ENCODE measurements at regions not wholly inside any gene's neighbourhood (a gene's known extent, or its start where the extent isn't known, plus 50 kb on each side); places are given as distances from the start of the nearest gene placed in this dataset.

DNA sequence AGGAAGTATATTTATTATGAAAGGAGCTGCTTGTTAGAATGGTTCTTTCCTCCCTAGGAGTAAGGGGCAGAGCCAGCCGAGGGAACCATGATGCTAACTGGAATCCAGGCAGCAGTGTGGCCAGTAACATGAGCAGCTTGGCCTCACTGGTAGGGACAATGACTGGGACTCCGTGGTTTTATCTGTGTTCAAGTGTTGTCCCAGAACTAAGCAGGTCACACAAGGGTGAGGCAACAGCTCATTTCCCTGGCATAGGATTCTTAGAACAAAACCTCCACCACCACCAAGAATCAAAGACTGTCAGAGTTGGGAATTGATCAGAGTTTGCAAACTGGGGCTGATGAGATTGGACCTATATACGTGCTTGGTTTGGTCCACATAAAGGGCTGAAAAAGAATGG lies 138.9 kb upstream of the COBL start:
- H4K20me1 ChIP-seq (ENCODE audit: control insufficient read depth, insufficient read depth, low read depth, low read length) = no peaks in the 10 kb centered on the region
- no peaks in the 10 kb centered on the region for H3K36me3 ChIP-seq (ENCODE audit: control insufficient read depth, low read length)
- no peak overlapping the region for H3K4me2 ChIP-seq (ENCODE audit: low read length)
- H3K27me3 ChIP-seq (ENCODE audit: control insufficient read depth, low read length) = no peaks in the 10 kb centered on the region
- H3K79me2 ChIP-seq (ENCODE audit: control insufficient read depth, low read length) = no peaks in the 10 kb centered on the region
- H3K27ac ChIP-seq (ENCODE audit: low read depth, low read length) = no peak overlapping the region
- peaks cover 5% of the 10 kb centered on the region; the same call in 1 of the 2 replicates for H3K9me3 ChIP-seq (ENCODE audit: control insufficient read depth, insufficient read depth, low read length)
- no peaks in the 10 kb centered on the region for H3K4me1 ChIP-seq (ENCODE audit: control insufficient read depth, low read length)
- no peak overlapping the region for H3K4me3 ChIP-seq (ENCODE audit: low read length)
- no peaks in the 10 kb centered on the region for H3K9me2 ChIP-seq (replicated peaks; ENCODE audit: control insufficient read depth, low read length)
- H3F3A ChIP-seq (ENCODE audit: control insufficient read depth, insufficient read depth) = no peaks in the 10 kb centered on the region
- no peak for TF ChIP-seq EZH2phosphoT487 (IDR thresholded peaks at IDR 0.05; ENCODE audit: borderline replicate concordance, low read length)
- TF ChIP-seq, protein P1, sequence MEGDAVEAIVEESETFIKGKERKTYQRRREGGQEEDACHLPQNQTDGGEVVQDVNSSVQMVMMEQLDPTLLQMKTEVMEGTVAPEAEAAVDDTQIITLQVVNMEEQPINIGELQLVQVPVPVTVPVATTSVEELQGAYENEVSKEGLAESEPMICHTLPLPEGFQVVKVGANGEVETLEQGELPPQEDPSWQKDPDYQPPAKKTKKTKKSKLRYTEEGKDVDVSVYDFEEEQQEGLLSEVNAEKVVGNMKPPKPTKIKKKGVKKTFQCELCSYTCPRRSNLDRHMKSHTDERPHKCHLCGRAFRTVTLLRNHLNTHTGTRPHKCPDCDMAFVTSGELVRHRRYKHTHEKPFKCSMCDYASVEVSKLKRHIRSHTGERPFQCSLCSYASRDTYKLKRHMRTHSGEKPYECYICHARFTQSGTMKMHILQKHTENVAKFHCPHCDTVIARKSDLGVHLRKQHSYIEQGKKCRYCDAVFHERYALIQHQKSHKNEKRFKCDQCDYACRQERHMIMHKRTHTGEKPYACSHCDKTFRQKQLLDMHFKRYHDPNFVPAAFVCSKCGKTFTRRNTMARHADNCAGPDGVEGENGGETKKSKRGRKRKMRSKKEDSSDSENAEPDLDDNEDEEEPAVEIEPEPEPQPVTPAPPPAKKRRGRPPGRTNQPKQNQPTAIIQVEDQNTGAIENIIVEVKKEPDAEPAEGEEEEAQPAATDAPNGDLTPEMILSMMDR (IDR thresholded peaks at IDR 0.05; ENCODE audit: low read depth, low read length, poor library complexity, severe bottlenecking) = no peak

GRCh38 chr7:51455086-51455485 lies 138.5 kb upstream of the COBL start:
- H3K4me3 ChIP-seq (ENCODE audit: low read length) = no peak overlapping the region
- H3K9me3 ChIP-seq (ENCODE audit: control insufficient read depth, insufficient read depth, low read length) = peaks cover 9% of the 10 kb centered on the region; the same call in 1 of the 2 replicates
- H3K27me3 ChIP-seq (ENCODE audit: control insufficient read depth, low read length) = no peaks in the 10 kb centered on the region
- H3K4me2 ChIP-seq (ENCODE audit: low read length) = no peak overlapping the region
- no peaks in the 10 kb centered on the region for H3K9me2 ChIP-seq (replicated peaks; ENCODE audit: control insufficient read depth, low read length)
- H3K4me1 ChIP-seq (ENCODE audit: control insufficient read depth, low read length) = no peaks in the 10 kb centered on the region
- no peaks in the 10 kb centered on the region for H3K79me2 ChIP-seq (ENCODE audit: control insufficient read depth, low read length)
- H4K20me1 ChIP-seq (ENCODE audit: control insufficient read depth, insufficient read depth, low read depth, low read length) = no peaks in the 10 kb centered on the region
- TF ChIP-seq, protein P1 (IDR thresholded peaks at IDR 0.05; ENCODE audit: low read depth, low read length, poor library complexity, severe bottlenecking) = no peak
- TF ChIP-seq EZH2phosphoT487 (IDR thresholded peaks at IDR 0.05; ENCODE audit: borderline replicate concordance, low read length) = no peak
- no peaks in the 10 kb centered on the region for H3K36me3 ChIP-seq (ENCODE audit: control insufficient read depth, low read length)
- H3F3A ChIP-seq (ENCODE audit: control insufficient read depth, insufficient read depth) = no peaks in the 10 kb centered on the region
- H3K27ac ChIP-seq (ENCODE audit: low read depth, low read length) = no peak overlapping the region

DNA sequence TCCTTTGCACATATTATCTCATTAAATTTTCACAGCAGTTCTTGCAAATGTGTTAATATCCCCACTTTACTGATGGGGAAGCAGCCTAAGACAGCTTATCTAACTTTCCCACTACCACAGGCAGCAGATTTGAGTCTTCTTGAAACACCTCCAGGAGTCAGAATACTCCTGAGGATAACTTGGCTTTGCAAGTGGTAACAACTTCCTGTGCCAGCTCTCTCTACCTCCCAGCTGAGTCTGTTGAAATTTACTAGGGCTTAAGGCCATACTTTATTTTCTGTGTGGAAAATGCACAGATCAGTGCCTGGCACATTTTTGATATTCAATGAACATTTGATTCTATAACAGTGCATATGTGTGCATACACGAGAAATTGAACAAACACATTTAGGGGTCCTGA lies 136.1 kb upstream of the COBL start:
- Histone ChIP-seq H3K27ac (ENCODE audit: low read depth, low read length) (no peak overlapping the region), H3K9me2 (replicated peaks; ENCODE audit: control insufficient read depth, low read length) (no peaks in the 10 kb centered on the region), H3K4me3 (ENCODE audit: low read length) (no peak overlapping the region), H3K4me1 (ENCODE audit: control insufficient read depth, low read length) (no peaks in the 10 kb centered on the region), H3K4me2 (ENCODE audit: low read length) (no peak overlapping the region), H3K36me3 (ENCODE audit: control insufficient read depth, low read length) (no peaks in the 10 kb centered on the region), H3K9me3 (ENCODE audit: control insufficient read depth, insufficient read depth, low read length) (peaks cover 16% of the 10 kb centered on the region; the same call in 1 of the 2 replicates), H3F3A (ENCODE audit: control insufficient read depth, insufficient read depth) (no peaks in the 10 kb centered on the region), H3K27me3 (ENCODE audit: control insufficient read depth, low read length) (no peaks in the 10 kb centered on the region), H3K79me2 (ENCODE audit: control insufficient read depth, low read length) (no peaks in the 10 kb centered on the region), H4K20me1 (ENCODE audit: control insufficient read depth, insufficient read depth, low read depth, low read length) (no peaks in the 10 kb centered on the region)
- TF ChIP-seq, protein P1 (IDR thresholded peaks at IDR 0.05; ENCODE audit: low read depth, low read length, poor library complexity, severe bottlenecking) = no peak
- no peak for TF ChIP-seq EZH2phosphoT487 (IDR thresholded peaks at IDR 0.05; ENCODE audit: borderline replicate concordance, low read length)

Measured in DOHH2 (cell line).